HG03139 (cell line): ENCODE measurements at regions not wholly inside any gene's neighbourhood (a gene's known extent, or its start where the extent isn't known, plus 50 kb on each side); places are given as distances from the start of the nearest gene placed in this dataset.
"Not testable (repeated sequence)": the region's sequence is repeated elsewhere in the genome, so short reads cannot be mapped to it uniquely, and the experiment has no call there.

Source experiments
- ATAC-seq: cut with Tn5 transposase; IDR thresholded peaks from one replicate; pipeline ENCODE4 v1.9.1; 2021; ENCODE audit not compliant: unreplicated experiment

DNA sequence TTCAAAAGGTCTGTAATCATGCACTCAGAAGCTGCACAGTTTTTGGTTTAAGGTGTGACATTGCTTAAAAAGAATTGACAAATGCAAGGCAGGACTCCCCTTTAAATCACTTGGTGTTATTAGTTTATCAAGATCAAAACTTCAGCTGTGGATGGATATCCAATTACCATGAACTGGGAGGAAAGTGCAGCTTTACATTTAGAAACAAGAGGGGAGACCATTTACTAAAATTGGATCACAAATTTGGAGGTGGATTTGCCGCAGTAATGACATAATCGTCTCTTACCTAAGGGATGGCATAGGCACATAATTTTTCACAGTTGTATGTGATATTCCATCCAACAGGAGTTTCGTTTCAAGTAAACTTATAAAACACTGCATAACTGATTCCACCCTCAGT lies 1610.2 kb downstream of the SLITRK5 start:
- no peak for ATAC-seq

DNA sequence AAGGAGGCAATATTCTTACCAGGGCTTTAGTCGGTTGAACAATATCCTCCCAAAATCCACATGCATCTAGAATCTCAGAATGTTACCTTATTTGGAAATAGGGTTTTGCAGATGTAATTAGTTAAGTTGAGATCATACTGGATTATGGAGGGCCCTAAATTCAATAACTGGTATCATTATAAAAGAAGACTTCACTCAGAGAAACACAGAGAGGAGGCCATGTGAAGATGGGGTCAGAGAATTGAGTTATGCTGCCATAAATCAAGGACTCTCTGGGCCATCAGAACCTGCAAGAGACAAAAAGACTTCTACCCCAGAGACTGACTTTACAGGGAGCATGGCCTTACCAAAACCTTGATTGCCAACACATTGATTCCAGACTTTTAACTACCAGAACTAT lies 1611.1 kb downstream of the SLITRK5 start:
- ATAC-seq: no peak

DNA sequence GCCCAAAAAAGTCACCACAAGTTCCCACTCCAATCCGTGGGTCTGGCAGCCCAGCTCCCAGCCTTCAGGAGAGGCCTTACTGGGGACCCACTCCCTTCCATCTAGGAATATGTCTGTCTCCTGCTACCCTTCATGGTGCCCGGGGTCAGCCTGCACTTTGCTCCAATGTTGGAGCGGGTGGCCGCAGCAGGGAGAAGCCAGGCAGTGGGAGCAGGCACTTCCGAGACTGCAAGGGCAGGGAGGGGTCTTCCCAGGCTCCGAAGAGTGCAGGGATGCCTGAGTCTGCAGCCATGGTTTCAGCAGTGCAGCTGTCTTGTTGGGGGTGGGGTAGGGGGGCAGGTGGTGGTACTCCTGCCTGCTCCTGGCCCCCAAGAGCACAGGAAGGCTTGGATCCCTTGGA lies 1616.2 kb downstream of the SLITRK5 start:
- ATAC-seq: no peak

DNA sequence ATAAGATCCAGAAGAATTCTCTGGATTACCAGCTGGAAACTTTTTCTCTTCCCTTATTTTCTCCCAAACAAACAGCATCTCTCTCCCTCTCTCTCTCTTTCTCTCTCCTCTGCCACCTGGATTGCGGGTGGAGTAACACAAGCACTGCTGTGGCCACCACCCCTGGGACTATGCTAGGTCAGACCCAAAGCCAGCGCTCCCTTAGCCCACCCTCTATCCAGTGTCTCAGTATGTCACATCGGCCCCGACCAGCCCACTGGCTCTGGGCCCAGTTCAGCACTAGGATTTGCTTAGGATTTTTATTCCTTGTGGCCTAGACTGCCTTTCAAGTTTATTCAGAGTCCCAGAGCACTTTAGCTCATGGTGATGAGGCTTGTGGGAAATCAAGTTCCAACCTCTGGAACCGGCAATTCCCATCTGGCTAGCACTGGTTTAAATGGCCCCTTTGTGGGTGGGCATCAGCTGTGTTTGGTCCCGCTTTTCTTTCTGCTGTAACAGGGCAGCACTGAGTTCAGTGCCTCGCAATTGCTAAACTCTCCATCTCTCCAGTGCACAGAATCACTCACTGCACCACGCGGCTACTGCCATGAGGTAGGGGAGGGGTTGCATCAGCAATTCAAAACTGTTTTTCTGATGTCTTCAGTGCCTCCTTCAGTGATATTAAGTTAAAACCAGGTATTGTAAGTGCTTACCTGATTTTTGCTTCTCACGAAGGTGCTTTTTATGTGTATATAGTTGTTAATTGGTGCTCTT lies 1623.1 kb downstream of the SLITRK5 start:
- no peak for ATAC-seq

DNA sequence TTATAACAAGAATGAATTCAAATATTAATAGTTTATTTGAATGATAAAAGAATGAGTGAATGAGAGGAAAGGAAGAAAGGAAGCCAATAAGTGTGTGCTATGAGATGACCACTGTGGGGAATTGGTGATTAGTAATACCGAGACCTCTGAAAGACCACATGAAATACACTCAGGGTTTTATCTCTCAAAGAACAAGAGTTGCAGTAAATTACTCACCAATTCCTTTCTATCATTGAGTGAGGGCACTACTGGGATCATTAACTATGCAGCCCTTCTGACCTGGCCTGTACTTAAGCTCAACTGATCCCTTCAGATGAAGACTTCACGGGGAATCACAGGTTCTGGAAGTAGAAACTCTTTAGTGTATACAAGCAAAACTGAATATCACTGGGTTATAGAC lies 1636.1 kb downstream of the SLITRK5 start:
- ATAC-seq: no peak

DNA sequence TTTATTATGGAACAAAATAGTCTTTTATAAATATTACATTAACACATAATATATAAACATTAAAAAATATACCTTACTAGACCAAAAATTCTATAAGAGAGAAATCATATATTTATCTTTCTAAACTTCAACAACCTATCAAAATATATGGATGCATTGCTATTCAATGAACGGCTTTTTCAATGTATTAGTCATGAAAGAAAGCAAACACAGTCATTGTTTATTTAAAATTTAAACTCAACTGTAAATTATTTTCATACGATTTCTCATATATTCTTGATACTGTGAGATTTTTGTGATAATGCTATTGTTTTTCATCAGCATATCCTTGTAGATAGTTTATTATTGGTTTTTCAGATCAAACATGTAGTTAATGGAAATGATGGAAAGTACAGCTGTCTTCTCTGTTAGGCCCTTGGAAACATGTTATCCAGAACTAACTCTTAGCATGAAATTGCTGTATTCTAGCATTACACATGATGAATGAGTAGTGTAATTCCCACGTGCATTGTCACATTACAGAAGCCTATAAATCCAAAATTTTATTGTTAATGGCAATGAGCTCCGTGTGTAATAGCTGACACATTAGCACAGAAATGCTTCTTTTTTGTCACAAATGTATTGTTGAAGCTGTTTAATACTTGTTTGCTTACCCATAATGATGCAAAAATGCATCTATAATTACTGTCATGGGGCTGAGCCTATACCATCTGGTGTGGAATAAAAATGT lies 1639.9 kb downstream of the SLITRK5 start:
- ATAC-seq: no peak

DNA sequence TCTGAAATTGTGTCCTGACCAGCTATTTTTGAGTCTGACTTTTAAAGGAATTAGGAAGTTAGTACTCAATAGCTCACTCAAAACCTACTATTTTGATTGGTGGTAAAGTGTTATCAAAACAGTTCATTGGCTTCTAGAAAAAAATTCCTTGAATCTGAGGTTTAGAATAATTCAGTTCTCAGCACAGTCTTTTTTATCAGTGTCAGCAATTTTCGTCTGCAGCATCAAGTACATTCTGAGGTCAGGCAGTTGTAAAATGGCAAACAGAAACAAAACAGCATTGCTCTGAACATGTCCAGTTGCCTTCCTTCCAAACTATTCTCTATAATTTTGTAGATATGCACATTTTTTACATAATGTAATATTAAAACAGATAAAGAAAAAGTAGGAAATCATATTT lies 1644.1 kb downstream of the SLITRK5 start:
- ATAC-seq: no peak

DNA sequence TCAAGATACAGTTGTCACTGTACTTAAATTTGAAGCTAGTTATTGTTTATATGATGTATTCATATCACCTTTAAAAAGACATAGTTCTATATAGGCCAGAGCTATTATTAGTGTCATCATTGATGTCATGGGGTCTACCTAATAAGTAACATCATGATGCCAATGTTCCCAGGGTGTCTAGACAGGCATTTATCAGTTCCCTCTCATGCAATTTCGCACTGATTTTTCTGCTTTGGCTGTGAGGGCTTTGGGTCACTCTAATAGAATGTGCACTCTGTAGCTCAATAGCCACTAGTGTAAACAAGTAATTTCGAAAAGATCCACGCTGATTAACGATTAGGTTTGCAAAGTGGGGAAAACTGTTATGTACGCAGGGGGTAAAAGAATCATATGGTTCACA lies 1651.3 kb downstream of the SLITRK5 start:
- ATAC-seq: no peak

DNA sequence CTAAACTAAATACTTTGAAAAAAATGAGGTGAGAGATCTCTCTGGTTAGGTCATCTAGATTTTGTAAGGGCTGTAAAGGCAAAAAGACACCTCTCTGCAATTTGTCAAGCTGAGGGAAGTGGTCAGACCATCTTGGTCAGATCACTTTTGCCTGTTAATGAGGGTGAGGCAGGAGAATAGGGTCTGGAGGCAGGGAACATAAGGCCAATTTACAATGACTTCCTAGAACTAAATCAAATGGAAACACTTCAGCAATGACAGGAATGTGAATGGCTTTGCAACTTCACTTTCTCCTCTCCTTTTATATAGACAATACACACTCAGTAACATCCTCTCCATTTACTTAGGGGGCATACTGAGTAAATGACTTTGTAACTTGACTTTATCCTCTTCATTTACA lies 1653.4 kb downstream of the SLITRK5 start:
- no peak for ATAC-seq

DNA sequence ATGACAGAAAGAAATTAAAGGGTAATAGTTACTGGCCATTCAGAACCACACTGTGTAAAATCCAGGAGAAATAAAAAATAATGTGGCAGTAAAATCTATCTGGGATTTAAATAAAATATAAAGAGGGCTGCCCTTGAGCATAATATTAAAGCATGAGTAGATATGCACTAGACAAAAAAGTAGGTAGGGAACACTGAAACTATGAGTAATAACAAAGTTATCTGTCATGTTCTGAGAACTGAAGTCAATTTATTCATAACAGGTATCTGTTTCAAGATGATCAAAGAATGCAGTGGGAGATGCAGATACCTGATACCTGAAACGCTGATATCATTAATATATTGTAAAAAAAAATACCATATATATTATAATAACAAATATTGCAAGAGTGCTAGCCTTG lies 1672.0 kb downstream of the SLITRK5 start:
- ATAC-seq: no peak

DNA sequence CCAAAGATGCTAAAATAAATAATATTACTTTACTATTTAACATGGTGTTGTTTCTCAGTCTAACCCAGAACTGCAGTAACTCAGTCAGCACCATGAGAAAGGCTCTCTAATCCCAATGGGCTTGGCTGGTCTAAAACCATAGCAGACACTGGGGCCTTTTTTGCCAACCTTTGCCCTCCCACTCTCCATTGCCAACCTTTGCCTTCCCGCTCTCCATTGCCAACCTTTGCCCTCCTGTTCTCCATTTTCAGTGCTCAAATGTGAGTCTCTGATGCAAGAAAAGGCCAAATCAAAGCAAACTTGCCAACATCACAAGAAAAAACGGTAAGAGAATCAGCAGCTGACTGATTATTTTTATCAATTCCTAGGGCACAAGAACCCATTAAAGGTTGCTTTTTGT lies 1681.2 kb downstream of the SLITRK5 start:
- no peak for ATAC-seq

DNA sequence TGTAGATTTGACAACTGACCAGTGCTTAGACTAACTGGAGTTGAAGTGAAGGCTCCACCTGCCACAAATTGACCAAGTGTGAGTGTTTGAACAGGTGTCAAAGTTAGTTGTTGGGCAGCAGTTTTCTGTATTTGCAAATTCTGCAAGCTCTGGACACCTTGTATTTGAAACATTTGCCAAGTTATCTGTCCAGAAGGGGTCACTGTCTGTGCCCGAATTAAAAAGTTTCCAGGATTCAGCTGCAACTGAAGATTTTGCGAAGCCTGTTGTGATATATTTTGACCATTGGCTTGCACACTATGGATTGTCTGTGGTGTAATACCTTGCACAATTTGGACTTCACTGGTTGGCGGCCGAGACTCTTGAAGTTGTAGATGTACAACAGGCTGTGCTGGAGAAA lies 1690.7 kb downstream of the SLITRK5 start:
- ATAC-seq: no peak

DNA sequence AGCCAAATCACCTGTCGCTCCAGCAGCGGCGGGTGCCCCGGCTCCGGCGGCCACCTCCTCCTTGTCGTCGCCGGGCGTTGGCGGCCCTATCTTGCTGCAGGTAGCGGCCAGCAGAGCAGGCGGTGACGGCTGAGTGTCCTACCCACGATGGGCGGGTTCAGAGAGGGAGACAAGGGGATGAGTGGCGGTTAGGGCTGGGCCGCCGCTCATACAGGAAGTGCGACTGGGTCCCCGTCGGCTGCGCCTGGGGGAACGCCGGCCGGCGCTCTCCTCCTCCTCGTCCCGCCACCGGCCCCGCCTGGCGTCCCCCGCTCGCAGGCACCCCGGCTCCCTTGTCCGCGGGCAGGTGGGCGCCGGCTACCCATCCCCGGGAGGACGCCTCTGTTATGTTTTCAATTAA lies 1692.0 kb downstream of the SLITRK5 start:
- no peak for ATAC-seq

DNA sequence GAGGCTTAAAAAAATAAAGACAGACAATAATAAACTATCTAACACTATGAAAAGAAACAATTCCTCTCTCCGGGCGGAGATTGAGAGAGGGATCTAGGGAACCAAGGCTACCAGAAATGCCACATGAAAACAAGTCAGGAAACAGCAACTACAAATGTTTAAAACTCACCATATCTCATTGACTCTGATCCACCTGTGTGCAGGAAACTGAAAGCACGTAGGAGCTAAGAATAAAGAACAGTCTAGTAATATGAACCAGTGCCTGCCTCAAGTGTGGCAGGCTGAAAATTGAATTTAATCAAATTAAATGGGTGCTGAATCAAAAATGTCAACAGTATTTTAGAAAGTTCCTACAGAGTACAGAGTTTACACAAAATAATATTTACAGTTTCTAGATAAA lies 1701.0 kb downstream of the SLITRK5 start:
- ATAC-seq: no peak

DNA sequence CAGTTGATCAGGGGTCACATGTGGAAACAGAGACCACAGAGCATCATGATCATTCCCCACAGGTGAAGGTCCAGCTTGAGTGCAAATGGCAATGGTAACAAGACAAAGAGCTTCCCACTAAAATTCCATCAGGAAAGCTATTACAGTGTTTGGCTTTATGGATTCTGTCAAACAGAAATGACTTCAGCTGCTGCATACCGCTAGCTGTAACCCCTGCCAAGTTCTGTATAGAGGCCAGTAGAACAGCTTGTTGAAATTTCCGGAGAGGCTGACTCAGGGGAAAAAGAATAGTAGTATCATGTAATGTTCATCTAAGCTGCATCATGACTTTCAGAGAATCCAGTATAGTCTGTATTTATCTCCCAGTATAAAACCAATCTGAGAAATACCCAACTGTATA lies 1704.7 kb downstream of the SLITRK5 start:
- ATAC-seq: no peak

DNA sequence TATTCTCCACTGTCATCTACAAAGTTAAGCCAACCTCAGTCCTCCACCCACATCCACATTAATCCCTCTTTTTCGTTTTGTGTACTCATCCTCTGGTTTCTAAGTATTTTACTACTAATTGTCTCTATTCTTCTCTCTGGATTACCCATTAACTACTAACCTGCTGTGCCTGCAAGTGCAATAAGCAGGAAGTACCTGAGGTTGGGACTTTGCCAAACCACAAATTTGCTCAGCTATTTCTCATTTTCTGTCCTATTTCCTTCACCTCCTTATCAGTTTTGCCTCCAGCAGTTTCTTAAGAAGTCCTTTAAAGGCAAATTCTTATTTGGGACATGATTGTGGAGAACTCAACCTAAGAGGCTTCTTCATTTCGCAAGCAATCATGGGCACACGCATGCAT lies 1708.9 kb downstream of the SLITRK5 start:
- peak; percentile 78 for ATAC-seq

DNA sequence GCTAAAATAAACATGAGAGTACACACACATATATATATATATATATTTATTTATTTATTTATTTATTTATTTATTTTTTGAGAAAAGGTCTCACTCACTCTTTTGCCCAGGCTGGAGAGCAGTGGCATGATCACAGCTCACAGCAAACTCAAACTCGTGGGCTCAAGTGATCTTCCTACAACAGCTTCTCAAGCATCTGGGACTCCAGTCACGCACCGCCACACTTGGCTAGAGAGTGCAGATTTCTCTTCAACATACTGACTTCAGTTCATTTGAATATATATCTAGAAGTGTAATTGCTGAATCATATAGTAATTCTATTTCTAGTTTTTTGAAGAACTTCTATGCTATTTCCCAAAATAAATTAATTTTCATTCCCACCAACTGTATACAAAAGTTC lies 1711.8 kb downstream of the SLITRK5 start:
- no peak for ATAC-seq

DNA sequence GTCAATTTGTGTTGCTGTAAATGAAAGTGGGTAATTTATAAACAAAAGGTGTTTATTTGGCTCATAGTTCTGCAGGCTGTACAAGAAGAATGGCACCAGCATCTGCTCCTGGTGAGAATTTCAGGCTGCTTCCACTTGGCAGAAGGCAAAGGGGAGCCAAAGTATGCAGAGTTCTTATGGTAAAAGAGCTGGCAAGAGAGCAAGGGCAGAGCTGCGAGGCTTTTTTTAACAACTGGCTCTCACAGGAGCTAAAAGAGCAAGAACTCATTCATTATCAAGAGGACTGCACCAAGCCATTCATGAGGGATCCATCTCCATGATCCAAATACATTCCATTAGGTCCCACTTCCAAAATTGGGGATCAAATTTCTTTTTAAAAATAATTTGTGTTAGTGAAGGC lies 1712.7 kb downstream of the SLITRK5 start:
- no peak for ATAC-seq

DNA sequence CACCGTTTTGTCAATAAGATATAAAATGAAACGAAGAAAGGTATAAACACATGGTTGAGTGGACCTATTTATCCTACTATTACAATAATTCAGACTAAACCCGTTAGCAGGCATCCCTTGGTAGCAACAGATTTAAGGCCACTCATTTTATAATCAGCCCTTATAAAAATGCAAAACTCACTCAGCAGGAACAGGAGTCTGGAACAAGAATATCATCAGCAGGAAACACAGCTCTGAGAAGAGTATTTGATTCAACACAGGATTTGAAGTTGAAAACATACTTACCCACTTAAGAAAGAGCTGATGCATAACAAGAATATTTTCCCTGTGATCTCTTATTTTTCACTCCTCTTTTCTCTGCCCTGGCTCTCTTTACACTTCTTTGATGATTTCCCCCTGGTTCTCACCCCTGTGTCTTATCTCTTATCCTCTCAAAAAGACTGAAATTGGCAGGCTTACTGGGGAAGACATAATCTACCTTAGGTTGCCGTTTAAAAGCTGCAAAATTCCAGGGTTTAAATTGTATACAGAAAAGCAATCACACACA lies 1722.7 kb downstream of the SLITRK5 start:
- no peak for ATAC-seq

DNA sequence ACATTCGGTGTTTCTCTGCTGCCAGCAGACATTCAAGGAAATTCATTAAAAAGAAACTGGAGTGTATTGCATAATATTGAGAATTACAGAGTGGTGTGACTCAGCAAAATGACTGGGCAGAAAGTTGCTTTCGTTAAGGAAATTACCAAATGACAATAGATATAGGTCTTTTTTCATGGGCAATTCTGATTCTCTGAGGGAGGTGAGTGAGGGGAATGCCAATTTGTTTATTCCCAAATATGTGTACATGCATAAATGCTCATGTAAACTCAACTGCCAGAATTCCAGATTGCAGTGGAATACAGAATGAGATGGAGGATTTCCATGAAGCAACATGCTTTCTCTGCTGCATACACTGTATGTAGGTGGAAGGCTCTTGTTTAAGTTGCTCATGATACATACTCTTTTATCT lies 1730.1 kb downstream of the SLITRK5 start:
- no peak for ATAC-seq

DNA sequence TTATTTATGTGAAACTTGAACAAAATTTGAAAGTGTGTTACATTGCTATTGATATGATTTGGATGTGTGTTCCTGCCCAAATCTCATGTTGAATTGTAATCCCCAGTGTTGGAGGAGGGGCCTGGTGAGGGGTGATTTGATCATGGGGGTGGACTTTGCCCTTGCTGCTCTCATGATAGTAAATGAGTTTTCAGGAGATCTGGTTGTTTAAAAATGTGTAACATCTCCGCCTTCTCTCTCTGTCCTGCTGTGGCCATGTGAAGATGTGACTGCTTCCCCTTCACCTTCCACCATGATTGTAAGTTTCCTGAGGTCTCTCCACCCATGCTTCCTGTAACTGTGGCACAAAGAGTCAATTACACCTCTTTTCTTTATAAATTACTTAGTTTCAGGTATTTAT lies 1731.0 kb downstream of the SLITRK5 start:
- ATAC-seq: no peak

DNA sequence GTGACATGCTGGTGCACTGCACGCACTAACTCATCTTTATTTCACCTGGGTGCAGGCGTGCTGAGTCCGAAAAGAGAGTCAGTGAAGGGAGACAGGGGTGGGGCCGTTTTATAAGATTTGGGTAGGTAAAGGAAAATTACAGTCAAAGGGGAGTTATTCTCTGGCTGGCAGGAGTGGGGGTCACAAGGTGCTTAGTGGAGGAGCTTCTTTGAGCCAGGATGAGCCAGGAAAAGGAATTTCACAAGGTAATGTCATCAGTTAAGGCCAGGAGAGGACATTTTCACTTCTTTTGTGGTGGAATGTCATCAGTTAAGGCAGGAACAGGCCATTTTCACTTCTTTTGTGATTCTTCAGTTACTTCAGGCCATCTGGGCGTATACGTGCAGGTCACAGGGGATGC lies 1734.9 kb downstream of the SLITRK5 start:
- ATAC-seq: not testable (repeated sequence)
